C4-2B (cell line): ENCODE measurements at regions not wholly inside any gene's neighbourhood (a gene's known extent, or its start where the extent isn't known, plus 50 kb on each side); places are given as distances from the start of the nearest gene placed in this dataset.

Source experiments
- H3K27ac ChIP-seq: fragments of 450-650 bp; 2 replicates; pipeline ENCODE4 v1.5.1; 2017
- ZFX ChIP-seq: fragments of 450-650 bp; IDR thresholded peaks from 2 replicates; pipeline ENCODE4 v1.6.1; 2017
- TF ChIP-seq, protein P1 (sequence below): fragments of 450-650 bp; conservative IDR thresholded peaks from 2 replicates; pipeline ENCODE4 v1.5.1; 2017; ENCODE audit warnings: mild to moderate bottlenecking

DNA sequence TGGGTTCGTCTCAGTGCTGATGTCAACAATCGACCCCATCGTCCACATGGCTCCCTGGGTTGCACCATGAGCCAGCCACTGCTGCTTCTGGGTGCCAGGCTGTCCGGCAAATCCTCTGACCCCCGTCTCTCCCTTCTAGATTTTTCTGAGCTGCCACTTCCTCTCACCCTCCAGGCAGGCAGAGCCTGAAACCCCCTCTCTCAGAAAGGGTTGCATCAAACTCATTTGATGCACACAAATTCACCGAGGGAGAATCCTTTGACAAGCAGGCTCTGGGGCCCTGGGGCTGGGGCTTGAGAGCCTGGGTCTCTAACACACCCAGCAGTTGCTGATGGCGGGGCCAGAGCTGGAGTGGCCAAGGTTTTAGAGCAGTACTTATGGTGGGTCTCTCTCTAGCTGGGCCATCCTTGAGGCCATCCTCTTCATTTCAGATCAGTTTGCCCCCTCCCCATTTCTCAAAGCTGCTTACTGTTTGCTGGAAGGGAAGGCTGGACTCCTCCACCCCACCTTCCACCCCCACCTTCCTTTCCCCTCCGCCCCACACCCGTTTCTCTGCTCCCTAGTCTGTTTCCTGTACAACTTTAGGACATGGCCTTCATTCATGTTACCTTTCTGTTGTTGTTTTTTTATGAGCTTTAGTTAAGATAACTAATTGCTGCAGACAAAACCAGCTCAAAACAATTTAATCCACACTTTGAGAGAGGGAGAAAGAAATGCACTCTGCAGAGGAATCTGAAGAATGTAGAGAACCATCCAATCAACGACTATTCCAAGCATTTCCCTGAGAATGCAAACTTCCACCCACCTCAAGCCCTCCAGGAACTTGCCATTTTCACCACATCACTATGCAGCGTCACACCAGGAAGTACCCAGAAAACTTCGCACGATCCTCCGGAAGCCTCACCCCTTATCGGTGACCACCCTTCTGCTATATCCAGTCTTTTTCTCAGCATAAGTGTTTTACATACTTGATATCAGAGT is 69.5 kb downstream of the ARL4C start:
- TF ChIP-seq, protein P1, sequence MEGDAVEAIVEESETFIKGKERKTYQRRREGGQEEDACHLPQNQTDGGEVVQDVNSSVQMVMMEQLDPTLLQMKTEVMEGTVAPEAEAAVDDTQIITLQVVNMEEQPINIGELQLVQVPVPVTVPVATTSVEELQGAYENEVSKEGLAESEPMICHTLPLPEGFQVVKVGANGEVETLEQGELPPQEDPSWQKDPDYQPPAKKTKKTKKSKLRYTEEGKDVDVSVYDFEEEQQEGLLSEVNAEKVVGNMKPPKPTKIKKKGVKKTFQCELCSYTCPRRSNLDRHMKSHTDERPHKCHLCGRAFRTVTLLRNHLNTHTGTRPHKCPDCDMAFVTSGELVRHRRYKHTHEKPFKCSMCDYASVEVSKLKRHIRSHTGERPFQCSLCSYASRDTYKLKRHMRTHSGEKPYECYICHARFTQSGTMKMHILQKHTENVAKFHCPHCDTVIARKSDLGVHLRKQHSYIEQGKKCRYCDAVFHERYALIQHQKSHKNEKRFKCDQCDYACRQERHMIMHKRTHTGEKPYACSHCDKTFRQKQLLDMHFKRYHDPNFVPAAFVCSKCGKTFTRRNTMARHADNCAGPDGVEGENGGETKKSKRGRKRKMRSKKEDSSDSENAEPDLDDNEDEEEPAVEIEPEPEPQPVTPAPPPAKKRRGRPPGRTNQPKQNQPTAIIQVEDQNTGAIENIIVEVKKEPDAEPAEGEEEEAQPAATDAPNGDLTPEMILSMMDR = no peak
- no peak for TF ChIP-seq ZFX

DNA sequence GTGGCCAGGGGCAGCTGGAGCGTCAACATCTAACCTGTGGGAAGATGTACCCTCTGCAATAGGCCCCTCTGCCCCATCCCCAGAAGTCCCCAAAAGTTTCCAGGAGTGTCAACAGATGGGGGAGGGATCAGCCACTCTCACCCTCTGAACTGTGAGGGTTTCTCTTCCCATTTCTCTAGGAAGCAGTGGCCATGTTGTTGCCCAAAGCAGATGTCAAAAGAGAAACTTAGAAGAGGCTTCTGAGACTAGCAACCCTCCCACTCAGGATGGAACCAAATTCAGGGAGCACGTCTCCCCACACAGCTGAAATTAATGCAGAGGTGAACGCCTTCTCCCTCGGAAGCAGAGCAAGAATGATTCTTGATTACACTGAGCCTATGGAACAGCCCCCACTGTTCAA is 70.3 kb downstream of the ARL4C start:
- no peak for TF ChIP-seq ZFX
- TF ChIP-seq, protein P1 = no peak
- no peak overlapping the region for H3K27ac ChIP-seq

More for the DNA sequence above, 69.5 kb downstream of the ARL4C start:
- H3K27ac ChIP-seq = no peak overlapping the region

DNA sequence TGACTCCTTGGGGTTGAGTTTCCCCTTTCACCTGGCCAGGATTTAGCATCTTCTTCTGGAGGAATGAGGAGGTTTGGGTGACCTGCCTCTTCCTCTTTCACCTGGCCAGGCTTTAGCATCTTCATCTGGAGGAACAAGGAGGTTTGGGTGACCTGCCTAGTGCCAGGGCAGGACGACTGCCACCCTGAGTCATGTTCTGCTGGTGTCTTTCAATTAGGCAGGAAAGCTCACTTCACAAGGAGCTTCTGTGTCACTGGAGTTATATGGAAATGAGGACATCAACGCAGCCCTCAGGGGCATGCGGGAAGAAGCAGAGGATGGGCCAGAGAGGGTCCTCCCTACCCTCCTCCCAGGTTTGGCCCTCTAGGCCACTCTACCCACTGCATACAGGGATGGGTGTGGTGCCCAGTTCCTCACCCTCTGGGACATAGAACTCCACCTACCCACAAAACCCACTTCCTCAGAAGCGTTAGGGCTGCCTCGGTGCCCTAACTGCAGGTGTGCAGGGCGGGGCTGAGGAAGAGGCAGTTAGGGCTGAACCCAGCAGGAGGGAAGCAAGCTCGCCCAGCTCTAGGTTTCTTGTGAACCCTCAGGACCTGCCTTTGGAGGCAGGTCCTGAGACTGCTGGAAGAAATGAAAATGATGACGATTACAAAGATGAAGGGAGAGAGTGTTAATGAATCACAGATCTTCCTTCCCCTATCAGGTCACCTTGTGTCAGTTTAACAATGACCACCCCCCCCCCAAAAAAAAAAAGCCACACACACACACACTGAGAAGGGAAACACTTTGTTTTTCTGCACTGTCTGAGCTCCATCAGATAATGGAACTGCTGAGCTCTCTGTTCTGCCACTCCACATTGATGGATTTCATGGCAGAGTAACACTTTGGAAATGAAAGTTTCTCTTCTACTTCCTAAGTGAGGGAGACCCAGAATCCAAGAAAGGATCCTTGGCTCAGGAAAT is 71.0 kb downstream of the ARL4C start:
- H3K27ac ChIP-seq = no peak overlapping the region
- TF ChIP-seq, protein P1 = no peak
- TF ChIP-seq ZFX = no peak

DNA sequence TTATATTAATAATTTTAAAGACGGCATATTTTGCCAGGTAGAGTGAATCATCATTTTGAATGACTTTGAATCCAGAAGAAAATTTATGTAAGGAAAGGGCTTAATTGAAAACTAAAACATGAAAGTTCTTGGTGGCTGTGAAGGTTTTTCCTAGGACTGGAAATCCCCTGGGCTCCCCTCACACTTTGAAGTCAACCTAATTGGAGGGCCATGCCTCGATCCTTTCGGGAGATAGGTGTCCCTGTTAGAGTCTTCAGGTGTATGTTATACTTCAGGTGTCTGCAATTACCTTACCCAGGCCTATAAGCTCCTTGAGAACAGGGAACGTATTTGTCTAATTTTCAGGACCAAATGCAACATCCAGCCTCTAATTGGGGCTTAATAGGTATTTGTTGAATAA is 73.0 kb downstream of the ARL4C start:
- TF ChIP-seq, protein P1 = no peak
- no peak for TF ChIP-seq ZFX
- no peak overlapping the region for H3K27ac ChIP-seq

DNA sequence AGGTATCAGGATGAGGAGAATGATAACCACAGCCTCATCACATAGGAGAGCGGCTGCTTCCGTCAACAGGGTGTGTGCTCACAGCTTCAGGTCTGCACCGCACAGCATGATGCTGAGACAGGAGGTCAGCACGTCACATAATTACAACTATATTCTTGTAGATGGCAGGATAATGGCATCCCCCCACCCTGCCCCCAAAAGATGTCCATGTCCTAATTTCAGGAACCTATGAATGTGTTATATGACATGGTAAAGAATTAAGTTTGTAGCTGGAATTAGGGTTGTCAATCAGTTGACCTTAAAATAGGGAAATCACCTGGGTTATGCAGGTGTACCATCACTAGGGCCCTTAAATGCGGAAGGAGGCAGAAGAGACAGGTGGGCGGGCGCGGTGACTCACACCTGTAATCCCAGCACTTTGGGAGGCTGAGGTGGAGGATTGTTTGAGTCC is 73.9 kb downstream of the ARL4C start:
- no peak overlapping the region for H3K27ac ChIP-seq
- TF ChIP-seq, protein P1 = no peak
- TF ChIP-seq ZFX = no peak

DNA sequence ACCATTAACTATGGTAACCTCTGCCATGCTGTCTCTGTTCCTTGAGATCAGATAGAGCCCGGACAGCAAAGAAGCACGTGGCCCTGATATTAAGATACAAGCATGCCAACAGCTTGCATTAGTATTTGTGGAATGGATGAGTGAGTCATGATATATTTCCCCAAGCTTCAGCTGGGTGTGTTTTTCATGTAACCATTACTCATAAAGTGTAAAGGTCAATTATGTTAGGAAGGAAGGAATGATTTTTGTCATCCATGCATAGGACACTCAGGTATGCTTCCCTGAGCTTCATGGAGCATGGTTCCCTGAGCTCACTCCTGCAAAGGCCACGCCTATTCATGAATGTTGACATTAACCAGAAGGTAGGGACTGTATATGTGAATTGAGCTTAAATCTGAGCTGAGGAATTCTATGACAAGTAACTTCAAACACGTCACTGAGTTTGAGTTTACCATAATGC is 74.6 kb downstream of the ARL4C start:
- no peak for TF ChIP-seq ZFX
- TF ChIP-seq, protein P1 = no peak
- no peak overlapping the region for H3K27ac ChIP-seq
